Keratinocyte (primary cell): ENCODE measurements at regions not wholly inside any gene's neighbourhood (a gene's known extent, or its start where the extent isn't known, plus 50 kb on each side); places are given as distances from the start of the nearest gene placed in this dataset.

Experiments used
- DNase-seq: peaks from one replicate; pipeline ENCODE4 v3.0.0-alpha.2; 2011; ENCODE audit warnings: low read depth, missing footprints, low spot score
- FAIRE-seq: peaks from 2 replicates; lab custom pipeline; 2011; peaks lifted over from hg19 to GRCh38; lab: Jason Lieb, UNC
- H2AFZ ChIP-seq: 2 replicates; pipeline ENCODE4 v1.6.0; 2012; ENCODE audit warnings: low read length, control low read depth, inconsistent platforms; ENCODE audit not compliant: control insufficient read depth
- H3K27ac ChIP-seq: 2 replicates; pipeline ENCODE4 v1.5.1; 2011; ENCODE audit warnings: low read length; ENCODE audit not compliant: control insufficient read depth, insufficient read depth
- H3K27me3 ChIP-seq: 3 replicates; pipeline ENCODE4 v1.6.0; 2011; ENCODE audit warnings: low read length; ENCODE audit not compliant: control insufficient read depth, insufficient read depth; ENCODE audit errors: extremely low read depth
- H3K36me3 ChIP-seq, 2 experiments: 2 replicates in 1 of 2; 3 replicates in 1 of 2; pipeline ENCODE4 v1.5.1; 2011; ENCODE audit warnings: low read length in 2 of 2, mild to moderate bottlenecking in 1 of 2; ENCODE audit not compliant: control insufficient read depth in 2 of 2, insufficient read depth in 2 of 2; ENCODE audit errors: extremely low read depth in 1 of 2
- H3K4me1 ChIP-seq: 3 replicates; pipeline ENCODE4 v1.5.1; 2011; ENCODE audit warnings: low read length; ENCODE audit not compliant: control insufficient read depth, insufficient read depth; ENCODE audit errors: extremely low read depth
- H3K4me2 ChIP-seq: 3 replicates; pipeline ENCODE4 v1.6.0; 2011; ENCODE audit warnings: low read depth, low read length; ENCODE audit not compliant: control insufficient read depth, insufficient read depth; ENCODE audit errors: extremely low read depth
- H3K4me3 ChIP-seq, 3 experiments: fragments of 200-600 bp in 1 of 3; sonication (generic) in 1 of 3; 2 replicates in 2 of 3; 3 replicates in 1 of 3; pipeline ENCODE4 v1.5.1; 2011 to 2016; ENCODE audit warnings: low read length in 3 of 3, mild to moderate bottlenecking in 3 of 3, control low read depth in 2 of 3, inconsistent platforms in 1 of 3, low read depth in 1 of 3, mixed read lengths in 1 of 3, mixed run types in 1 of 3, moderate library complexity in 1 of 3; ENCODE audit not compliant: control insufficient read depth in 2 of 3, insufficient read depth in 2 of 3; ENCODE audit errors: extremely low read depth in 1 of 3
- H3K79me2 ChIP-seq: 2 replicates; pipeline ENCODE4 v1.6.0; 2012; ENCODE audit warnings: low read length; ENCODE audit not compliant: control insufficient read depth, insufficient read depth
- H3K9ac ChIP-seq: 3 replicates; pipeline ENCODE4 v1.6.0; 2011; ENCODE audit warnings: low read length; ENCODE audit not compliant: control insufficient read depth, insufficient read depth; ENCODE audit errors: extremely low read depth
- H3K9me1 ChIP-seq: 3 replicates; pipeline ENCODE4 v1.6.0; 2011; ENCODE audit warnings: low read length; ENCODE audit not compliant: control insufficient read depth, insufficient read depth; ENCODE audit errors: extremely low read depth
- H3K9me3 ChIP-seq: 2 replicates; pipeline ENCODE4 v1.5.1; 2012; ENCODE audit warnings: low read depth, low read length; ENCODE audit not compliant: control insufficient read depth
- H4K20me1 ChIP-seq: 3 replicates; pipeline ENCODE4 v1.6.0; 2011; ENCODE audit warnings: low read length; ENCODE audit not compliant: control insufficient read depth, insufficient read depth; ENCODE audit errors: extremely low read depth
- CTCF ChIP-seq, 3 experiments: IDR thresholded peaks in 1 of 3; conservative IDR thresholded peaks in 1 of 3; optimal IDR thresholded peaks in 1 of 3; 2 replicates in 2 of 3; 3 replicates in 1 of 3; pipeline versions ENCODE3 to v1.5.1; 2011; ENCODE audit warnings: low read length in 3 of 3, mild to moderate bottlenecking in 3 of 3, moderate library complexity in 2 of 3, control low read depth in 1 of 3, inconsistent platforms in 1 of 3; ENCODE audit not compliant: insufficient read depth in 2 of 3; ENCODE audit errors: extremely low read depth in 1 of 3
- EZH2 ChIP-seq: IDR thresholded peaks from one replicate; pipeline ENCODE4 v1.6.1; 2012; ENCODE audit warnings: inconsistent platforms, mild to moderate bottlenecking, low read length, moderate library complexity
- dilution Hi-C: fragments of 300-500 bp; cut with MboI; formaldehyde crosslinking; loops from one replicate; pipeline ENCODE4 v1.7.0; 2020; ENCODE audit warnings: low sequenced_read_pairs; ENCODE audit not compliant: extremely low pct_ligation_motif_present

DNA sequence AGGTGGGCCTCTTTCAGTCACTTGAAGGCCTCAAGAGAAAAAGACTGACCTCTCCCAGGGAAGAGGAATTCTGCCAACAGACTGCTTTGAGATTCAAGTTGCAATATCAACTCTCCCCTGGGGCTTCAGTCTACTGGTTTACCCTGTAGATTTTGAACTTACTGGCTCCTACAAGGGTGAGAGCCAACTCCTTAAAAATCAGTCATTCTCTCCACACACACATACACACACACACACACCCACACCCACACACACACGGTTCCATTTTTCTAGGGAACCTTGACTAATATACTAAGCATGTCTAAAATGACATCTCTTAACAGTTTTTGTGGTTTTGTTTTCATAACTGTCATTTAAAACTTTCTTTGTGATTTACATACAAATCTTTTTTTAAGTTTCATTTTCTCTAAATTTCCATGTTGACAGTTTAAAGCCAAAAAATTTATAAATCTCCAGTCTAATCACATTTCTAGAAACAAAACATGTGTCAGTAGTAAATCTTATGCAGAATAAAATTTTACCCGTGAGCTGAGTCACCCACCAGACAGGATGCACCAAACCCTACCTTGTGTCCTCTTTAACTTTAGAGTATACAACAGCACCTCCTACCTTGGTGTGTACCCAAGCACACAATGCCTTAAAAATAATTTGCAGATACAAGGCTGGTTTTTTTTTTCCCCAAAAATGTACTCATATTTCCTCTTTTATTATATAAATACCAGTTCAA lies 394.6 kb downstream of the AEBP2 start:
- H3K79me2 ChIP-seq = no peaks in the 10 kb centered on the region
- H3K9me1 ChIP-seq = no peaks in the 10 kb centered on the region
- no peaks in the 10 kb centered on the region for H3K4me1 ChIP-seq
- no peak overlapping the region for H3K27ac ChIP-seq
- dilution Hi-C loops = no loop called here
- no peak overlapping the region for H3K4me3 ChIP-seq
- H3K36me3 ChIP-seq = no peaks in the 10 kb centered on the region
- H3K9me3 ChIP-seq = no peaks in the 10 kb centered on the region
- TF ChIP-seq CTCF (optimal IDR thresholded peaks at IDR 0.05 in 1 of 3, IDR thresholded peaks at IDR 0.05 in 1 of 3, conservative IDR thresholded peaks at IDR 0.05 in 1 of 3; ENCODE audit: extremely low read depth in 1 of 3, insufficient read depth in 2 of 3, low read length in 3 of 3) (no peak), EZH2 (no peak)
- no peak overlapping the region for H3K4me2 ChIP-seq
- H4K20me1 ChIP-seq = no peaks in the 10 kb centered on the region
- no peak for FAIRE-seq
- H2AFZ ChIP-seq = no peak overlapping the region
- no peaks in the 10 kb centered on the region for H3K27me3 ChIP-seq
- DNase-seq = no peak
- H3K9ac ChIP-seq = no peak overlapping the region

DNA sequence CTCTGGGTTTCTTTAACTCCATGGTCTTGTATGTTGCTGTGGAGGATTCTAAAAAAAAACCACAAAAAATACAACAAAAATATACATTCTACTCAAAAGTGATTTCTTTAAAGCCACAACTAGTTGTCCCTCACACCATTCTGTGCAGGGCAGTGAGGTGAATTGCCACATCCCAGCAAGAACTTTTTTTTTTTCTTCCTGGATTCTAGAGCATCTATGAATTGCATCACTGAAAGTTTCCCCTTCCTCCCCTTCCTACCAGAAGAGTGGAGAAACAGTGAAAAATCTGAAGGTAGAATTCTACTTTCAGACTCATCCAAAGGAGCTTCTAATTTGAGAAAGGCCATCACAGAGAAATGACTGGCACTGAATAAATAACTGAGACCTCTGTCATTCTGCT lies 395.3 kb downstream of the AEBP2 start:
- no peaks in the 10 kb centered on the region for H3K9me1 ChIP-seq
- DNase-seq = no peak
- TF ChIP-seq EZH2 = no peak
- no peak for TF ChIP-seq CTCF (optimal IDR thresholded peaks at IDR 0.05 in 1 of 3, IDR thresholded peaks at IDR 0.05 in 1 of 3, conservative IDR thresholded peaks at IDR 0.05 in 1 of 3; ENCODE audit: extremely low read depth in 1 of 3, insufficient read depth in 2 of 3, low read length in 3 of 3)
- H3K27ac ChIP-seq = no peak overlapping the region
- H4K20me1 ChIP-seq = no peaks in the 10 kb centered on the region
- no peaks in the 10 kb centered on the region for H3K4me1 ChIP-seq
- no peak overlapping the region for H3K4me3 ChIP-seq
- dilution Hi-C loops = no loop called here
- H3K27me3 ChIP-seq = no peaks in the 10 kb centered on the region
- H2AFZ ChIP-seq = no peak overlapping the region
- no peaks in the 10 kb centered on the region for H3K79me2 ChIP-seq
- H3K36me3 ChIP-seq = no peaks in the 10 kb centered on the region
- no peak for FAIRE-seq
- no peaks in the 10 kb centered on the region for H3K9me3 ChIP-seq
- no peak overlapping the region for H3K9ac ChIP-seq
- no peak overlapping the region for H3K4me2 ChIP-seq
